ENCODE measurements at regions not wholly inside any gene's neighbourhood (a gene's known extent, or its start where the extent isn't known, plus 50 kb on each side); places are given as distances from the start of the nearest gene placed in this dataset.

- H3K4me2 ChIP-seq = no peak overlapping the region
- no peaks in the 10 kb centered on the region for H4K20me1 ChIP-seq (ENCODE audit: low read depth)
- peaks cover 4% of the 10 kb centered on the region for H3K9me3 Mint-ChIP-seq
- H3K4me3 ChIP-seq = no peak overlapping the region
- no peaks in the 10 kb centered on the region for H3K4me1 ChIP-seq
- H3F3A ChIP-seq (ENCODE audit: low read depth) = no peaks in the 10 kb centered on the region
- H3K4me3 Mint-ChIP-seq = no peak overlapping the region
- H3K27ac Mint-ChIP-seq = no peak overlapping the region
- no peaks in the 10 kb centered on the region for H3K79me2 ChIP-seq (ENCODE audit: low read depth)
- no peak for TF ChIP-seq EZH2phosphoT487 (IDR thresholded peaks at IDR 0.05)
- no peak for TF ChIP-seq CTCF (IDR thresholded peaks at IDR 0.05)
- TF ChIP-seq EZH2 (IDR thresholded peaks at IDR 0.05) = no peak
- no peaks in the 10 kb centered on the region for H3K9me3 ChIP-seq (ENCODE audit: low read depth)
- H3K27me3 Mint-ChIP-seq (ENCODE audit: insufficient read depth, low read depth) = no peaks in the 10 kb centered on the region
- peaks cover 11% of the 10 kb centered on the region for H3K4me1 Mint-ChIP-seq
- H3K36me3 Mint-ChIP-seq = no peaks in the 10 kb centered on the region
- no peak for DNase-seq (ENCODE audit: low spot score)
- no peaks in the 10 kb centered on the region for H3K36me3 ChIP-seq
- H3K27me3 ChIP-seq = no peaks in the 10 kb centered on the region
- no peak overlapping the region for H2AFZ ChIP-seq (replicated peaks)
- no peak overlapping the region for H3K27ac ChIP-seq
- no peak overlapping the region for H3K9ac ChIP-seq
Measured at GRCh38 chr1:82830690-82831380, 1030.1 kb downstream of the ADGRL2 start.

GRCh38 chr1:82829527-82829926 lies 1028.8 kb downstream of the ADGRL2 start:
- Histone ChIP-seq H2AFZ (replicated peaks) (no peak overlapping the region), H3K4me1 (peaks cover 5% of the 10 kb centered on the region), H3K36me3 (no peaks in the 10 kb centered on the region), H4K20me1 (ENCODE audit: low read depth) (no peaks in the 10 kb centered on the region), H3K4me3 (no peak overlapping the region), H3K27ac (no peak overlapping the region), H3K4me2 (no peak overlapping the region), H3F3A (ENCODE audit: low read depth) (no peaks in the 10 kb centered on the region), H3K9me3 (ENCODE audit: low read depth) (no peaks in the 10 kb centered on the region), H3K27me3 (no peaks in the 10 kb centered on the region), H3K79me2 (ENCODE audit: low read depth) (no peaks in the 10 kb centered on the region), H3K9ac (no peak overlapping the region)
- no peak for TF ChIP-seq CTCF (IDR thresholded peaks at IDR 0.05)
- no peak for TF ChIP-seq EZH2phosphoT487 (IDR thresholded peaks at IDR 0.05)
- TF ChIP-seq EZH2 (IDR thresholded peaks at IDR 0.05) = no peak
- H3K27ac Mint-ChIP-seq = no peak overlapping the region
- no peak for DNase-seq (ENCODE audit: low spot score)
- H3K4me3 Mint-ChIP-seq = no peak overlapping the region
- H3K9me3 Mint-ChIP-seq = peaks cover 4% of the 10 kb centered on the region
- H3K36me3 Mint-ChIP-seq = no peaks in the 10 kb centered on the region
- H3K4me1 Mint-ChIP-seq = peaks cover 11% of the 10 kb centered on the region
- H3K27me3 Mint-ChIP-seq (ENCODE audit: insufficient read depth, low read depth) = no peaks in the 10 kb centered on the region

- no peak overlapping the region for H3K27ac Mint-ChIP-seq
- peak overlapping the region; percentile 90 for H2AFZ ChIP-seq (replicated peaks)
Measured at GRCh38 chr1:82823876-82824275, 1023.1 kb downstream of the ADGRL2 start.

More at GRCh38 chr1:82823876-82824275, 1023.1 kb downstream of the ADGRL2 start:
- no peaks in the 10 kb centered on the region for H3K36me3 ChIP-seq
- Mint-ChIP-seq H3K9me3 (no peaks in the 10 kb centered on the region), H3K27me3 (ENCODE audit: insufficient read depth, low read depth) (peaks cover 4% of the 10 kb centered on the region), H3K36me3 (no peaks in the 10 kb centered on the region), H3K4me1 (peaks cover 38% of the 10 kb centered on the region), H3K4me3 (no peak overlapping the region)
- peak overlapping the region; percentile 22 for H3K4me2 ChIP-seq
- no peaks in the 10 kb centered on the region for H4K20me1 ChIP-seq (ENCODE audit: low read depth)
- DNase-seq (ENCODE audit: low spot score) = no peak
- H3K4me1 ChIP-seq = peaks cover 23% of the 10 kb centered on the region
- H3K9ac ChIP-seq = no peak overlapping the region
- H3K9me3 ChIP-seq (ENCODE audit: low read depth) = no peaks in the 10 kb centered on the region
- peaks cover 6% of the 10 kb centered on the region for H3F3A ChIP-seq (ENCODE audit: low read depth)
- no peaks in the 10 kb centered on the region for H3K27me3 ChIP-seq
- H3K79me2 ChIP-seq (ENCODE audit: low read depth) = no peaks in the 10 kb centered on the region
- H3K4me3 ChIP-seq = no peak overlapping the region
- H3K27ac ChIP-seq = no peak overlapping the region
- no peak for TF ChIP-seq EZH2 (IDR thresholded peaks at IDR 0.05)
- no peak for TF ChIP-seq EZH2phosphoT487 (IDR thresholded peaks at IDR 0.05)
- TF ChIP-seq CTCF (IDR thresholded peaks at IDR 0.05) = no peak
